Heart left ventricle (tissue), 13 donors: ENCODE measurements at regions not wholly inside any gene's neighbourhood (a gene's known extent, or its start where the extent isn't known, plus 50 kb on each side); places are given as distances from the start of the nearest gene placed in this dataset.
"Not testable (repeated sequence)": the region's sequence is repeated elsewhere in the genome, so short reads cannot be mapped to it uniquely, and the experiment has no call there.

Experiments used
- CTCF ChIP-seq, 12 donors: fragments of 200-600 bp; sonication (generic) in 4 of 12; IDR thresholded peaks; one replicate each; pipeline versions ENCODE4 v1.5.0 to v1.8.0; 2018 to 2022; ENCODE audit warnings: antibody characterized with exemption in 12 of 12, mild to moderate bottlenecking in 5 of 12
- POLR2A ChIP-seq, 2 donors: fragments of 450-650 bp; IDR thresholded peaks; one replicate each; pipeline ENCODE4 v1.6.1; 2017; ENCODE audit warnings: antibody characterized with exemption in 2 of 2, mild to moderate bottlenecking in 2 of 2, moderate library complexity in 2 of 2
- donor health status: ischemic (EF 13 %, LVEDD 7.1; RV severe dilation, severe dysfunction).
- donor health status: DM: no; HTN: yes; CAD: no.
- donor health status: DM: no; HTN: no; CAD: no.
- donor health status: ischemic (EF 25% LVEDD 6.9; RV normal size, moderate dysfunction).
- donor health status: ischemic (EF 25% LVEDD 5.7; RV mildly dilated, moderate dysfunction).
- donor health status: ischemic (EF 35%, LVEDD 5.7; RV mildly dilated, moderate dysfunction).
- donor health status: nonischemic (EF 11% LVEDD 7.7; RV severe dilation, severe dysfunction).
- donor health status: DM: yes; HTN: yes; CAD: no.
- donor health status: PGD.
- donor health status: ischemic (EF 29% LVEDD 5.4; RV normal size, mild dysfunction).
- donor health status: nonischemic (EF 23%, LVEDD 6.1; RV moderate dilation, normal function).

- not testable (repeated sequence) for TF ChIP-seq CTCF, POLR2A (IDR thresholded peaks at IDR 0.05)
These were observed 140.5 kb downstream of the GOLGA6L6 start for GRCh38 chr15:20401058-20401457.
